ENCODE measurements at regions not wholly inside any gene's neighbourhood (a gene's known extent, or its start where the extent isn't known, plus 50 kb on each side); places are given as distances from the start of the nearest gene placed in this dataset.

DNA sequence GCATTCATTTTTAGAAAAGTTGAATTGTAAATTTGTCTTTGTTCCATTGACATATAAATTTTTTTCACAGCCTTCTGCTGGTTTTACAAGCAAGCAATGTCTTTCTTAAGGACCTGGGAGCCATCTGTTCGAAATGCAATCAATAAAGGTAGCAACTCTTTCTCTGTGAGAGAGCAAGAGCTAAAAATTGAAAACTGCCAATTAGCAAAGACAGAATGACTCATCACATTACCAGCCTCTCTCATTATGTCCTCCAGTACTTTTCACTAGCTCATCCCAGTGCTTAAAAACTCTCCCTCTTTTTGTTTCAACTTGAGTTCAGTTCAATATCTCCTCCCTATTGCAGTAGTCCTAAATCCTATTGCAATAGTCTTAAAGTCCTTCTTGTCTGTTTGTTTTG, 760.7 kb upstream of the SLITRK6 start:
- no peaks in the 10 kb centered on the region for H3K36me3 Mint-ChIP-seq (ENCODE audit: low read depth)
- H3K27ac Mint-ChIP-seq, result peak overlapping the region; percentile 48
- H3K4me1 Mint-ChIP-seq, result peaks cover 3% of the 10 kb centered on the region
- Histone ChIP-seq H3K27ac (ENCODE audit: low read depth, low read length) (no peak overlapping the region), H3K9ac (ENCODE audit: extremely low read depth, low read length, poor library complexity, severe bottlenecking) (no peak overlapping the region), H3K27me3 (ENCODE audit: control insufficient read depth, insufficient read depth, low read length, poor library complexity, severe bottlenecking) (no peaks in the 10 kb centered on the region), H3K4me1 (ENCODE audit: control insufficient read depth, insufficient read depth, low read length) (no peaks in the 10 kb centered on the region), H3K4me3 (ENCODE audit: low read length) (no peak overlapping the region), H3K36me3 (ENCODE audit: control insufficient read depth, insufficient read depth, low read length) (no peaks in the 10 kb centered on the region), H3K9me3 (ENCODE audit: control insufficient read depth, low read length) (no peaks in the 10 kb centered on the region)
- DNase-seq, result no peak
- peaks cover 8% of the 10 kb centered on the region for H3K9me3 Mint-ChIP-seq
- H3K4me3 Mint-ChIP-seq, result no peak overlapping the region
- TF ChIP-seq, protein P1, sequence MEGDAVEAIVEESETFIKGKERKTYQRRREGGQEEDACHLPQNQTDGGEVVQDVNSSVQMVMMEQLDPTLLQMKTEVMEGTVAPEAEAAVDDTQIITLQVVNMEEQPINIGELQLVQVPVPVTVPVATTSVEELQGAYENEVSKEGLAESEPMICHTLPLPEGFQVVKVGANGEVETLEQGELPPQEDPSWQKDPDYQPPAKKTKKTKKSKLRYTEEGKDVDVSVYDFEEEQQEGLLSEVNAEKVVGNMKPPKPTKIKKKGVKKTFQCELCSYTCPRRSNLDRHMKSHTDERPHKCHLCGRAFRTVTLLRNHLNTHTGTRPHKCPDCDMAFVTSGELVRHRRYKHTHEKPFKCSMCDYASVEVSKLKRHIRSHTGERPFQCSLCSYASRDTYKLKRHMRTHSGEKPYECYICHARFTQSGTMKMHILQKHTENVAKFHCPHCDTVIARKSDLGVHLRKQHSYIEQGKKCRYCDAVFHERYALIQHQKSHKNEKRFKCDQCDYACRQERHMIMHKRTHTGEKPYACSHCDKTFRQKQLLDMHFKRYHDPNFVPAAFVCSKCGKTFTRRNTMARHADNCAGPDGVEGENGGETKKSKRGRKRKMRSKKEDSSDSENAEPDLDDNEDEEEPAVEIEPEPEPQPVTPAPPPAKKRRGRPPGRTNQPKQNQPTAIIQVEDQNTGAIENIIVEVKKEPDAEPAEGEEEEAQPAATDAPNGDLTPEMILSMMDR (conservative IDR thresholded peaks at IDR 0.05), result no peak
- WGBS, 2 experiments (ENCODE audit: insufficient coverage in 1 of 2, insufficient read length in 1 of 2), result 57 to 82% methylated on average over 1 of the region's 1 CpG
- no peaks in the 10 kb centered on the region for H3K27me3 Mint-ChIP-seq (ENCODE audit: insufficient read depth)

DNA sequence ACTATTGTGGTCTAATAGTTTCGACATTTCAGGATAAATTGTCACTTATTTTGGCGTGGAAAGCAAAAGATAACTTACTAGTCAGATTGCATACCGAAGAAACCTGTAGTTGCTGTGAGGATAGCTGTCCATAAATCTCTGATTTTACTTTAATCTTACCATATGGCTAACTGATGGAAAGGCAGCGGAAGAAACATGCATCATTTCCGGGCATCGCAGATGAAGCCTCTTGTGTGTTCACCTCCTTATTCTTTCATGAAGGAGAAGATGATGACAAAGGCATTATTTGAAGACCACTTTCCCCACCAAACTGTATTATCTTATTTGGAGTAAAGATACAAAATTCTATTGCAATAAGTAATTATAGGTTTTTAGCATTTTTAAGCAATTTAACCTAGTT, 763.6 kb upstream of the SLITRK6 start:
- Mint-ChIP-seq H3K27me3 (ENCODE audit: insufficient read depth) (no peaks in the 10 kb centered on the region), H3K4me1 (peaks cover 3% of the 10 kb centered on the region), H3K9me3 (peaks cover 6% of the 10 kb centered on the region), H3K4me3 (no peak overlapping the region), H3K36me3 (ENCODE audit: low read depth) (no peaks in the 10 kb centered on the region), H3K27ac (no peak overlapping the region)
- H3K27ac ChIP-seq (ENCODE audit: low read depth, low read length), result no peak overlapping the region
- H3K9ac ChIP-seq (ENCODE audit: extremely low read depth, low read length, poor library complexity, severe bottlenecking), result no peak overlapping the region
- H3K27me3 ChIP-seq (ENCODE audit: control insufficient read depth, insufficient read depth, low read length, poor library complexity, severe bottlenecking), result no peaks in the 10 kb centered on the region
- no peak for DNase-seq
- no peaks in the 10 kb centered on the region for H3K4me1 ChIP-seq (ENCODE audit: control insufficient read depth, insufficient read depth, low read length)
- H3K9me3 ChIP-seq (ENCODE audit: control insufficient read depth, low read length), result no peaks in the 10 kb centered on the region
- 88 to 100% methylated on average over 2 to 6 of the region's 6 CpGs for WGBS, 2 experiments (ENCODE audit: insufficient coverage in 1 of 2, insufficient read length in 1 of 2)
- no peaks in the 10 kb centered on the region for H3K36me3 ChIP-seq (ENCODE audit: control insufficient read depth, insufficient read depth, low read length)
- no peak overlapping the region for H3K4me3 ChIP-seq (ENCODE audit: low read length)
- TF ChIP-seq, protein P1 (conservative IDR thresholded peaks at IDR 0.05), result no peak

DNA sequence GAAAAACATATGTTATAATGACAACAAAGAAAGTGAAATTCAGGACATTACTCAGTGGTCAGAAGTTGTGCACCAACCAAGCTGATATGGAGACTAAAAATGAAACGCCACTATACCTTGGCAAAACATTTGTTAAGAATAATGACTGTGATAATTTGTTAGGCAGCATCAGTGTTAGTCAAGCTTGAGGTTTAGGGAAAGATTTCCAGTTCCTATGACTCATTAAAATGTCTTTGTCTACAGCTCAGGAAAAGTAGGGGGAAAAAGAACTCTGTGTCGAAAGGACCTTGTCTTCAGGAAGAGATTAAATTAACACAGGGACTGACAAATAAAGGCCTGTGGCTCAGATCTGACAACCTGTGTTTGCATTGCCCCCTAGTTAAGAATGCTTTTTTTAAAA, 764.1 kb upstream of the SLITRK6 start:
- Histone ChIP-seq H3K27ac (ENCODE audit: low read depth, low read length) (no peak overlapping the region), H3K9me3 (ENCODE audit: control insufficient read depth, low read length) (no peaks in the 10 kb centered on the region), H3K9ac (ENCODE audit: extremely low read depth, low read length, poor library complexity, severe bottlenecking) (no peak overlapping the region), H3K4me1 (ENCODE audit: control insufficient read depth, insufficient read depth, low read length) (no peaks in the 10 kb centered on the region), H3K36me3 (ENCODE audit: control insufficient read depth, insufficient read depth, low read length) (no peaks in the 10 kb centered on the region), H3K4me3 (ENCODE audit: low read length) (no peak overlapping the region), H3K27me3 (ENCODE audit: control insufficient read depth, insufficient read depth, low read length, poor library complexity, severe bottlenecking) (no peaks in the 10 kb centered on the region)
- TF ChIP-seq, protein P1 (conservative IDR thresholded peaks at IDR 0.05), result no peak
- H3K9me3 Mint-ChIP-seq, result peaks cover 1% of the 10 kb centered on the region
- H3K4me3 Mint-ChIP-seq, result no peak overlapping the region
- H3K4me1 Mint-ChIP-seq, result peaks cover 3% of the 10 kb centered on the region
- no peak for DNase-seq
- H3K27ac Mint-ChIP-seq, result peak overlapping the region; percentile 76
- H3K36me3 Mint-ChIP-seq (ENCODE audit: low read depth), result no peaks in the 10 kb centered on the region
- 89 to 100% methylated on average over 1 to 2 of the region's 2 CpGs for WGBS, 2 experiments (ENCODE audit: insufficient coverage in 1 of 2, insufficient read length in 1 of 2)
- no peaks in the 10 kb centered on the region for H3K27me3 Mint-ChIP-seq (ENCODE audit: insufficient read depth)

All from endodermal cell (in vitro differentiated cells).